ENCODE measurements at regions not wholly inside any gene's neighbourhood (a gene's known extent, or its start where the extent isn't known, plus 50 kb on each side); places are given as distances from the start of the nearest gene placed in this dataset.

- DNase-seq (ENCODE audit: insufficient read length, low spot score, missing footprints), result no peak
Measured at GRCh38 chr4:10283761-10284160, 167.2 kb upstream of the WDR1 start.

GRCh38 chr4:10281996-10282395 is 165.4 kb upstream of the WDR1 start:
- Histone ChIP-seq H3K9me3 (ENCODE audit: low read depth, low read length) (no peaks in the 10 kb centered on the region), H3K4me1 (ENCODE audit: insufficient read depth, low read length) (peaks cover 4% of the 10 kb centered on the region), H2AFZ (ENCODE audit: low read length) (no peak overlapping the region), H3K4me3 (ENCODE audit: insufficient read depth, low read length) (no peak overlapping the region), H3K79me2 (ENCODE audit: insufficient read depth, low read length) (no peaks in the 10 kb centered on the region), H3K4me2 (ENCODE audit: insufficient read depth, low read length) (no peak overlapping the region), H3K36me3 (ENCODE audit: insufficient read depth, low read length) (no peaks in the 10 kb centered on the region), H3K27ac (ENCODE audit: low read depth, low read length) (no peak overlapping the region), H3K27me3 (ENCODE audit: insufficient read depth, low read length) (no peaks in the 10 kb centered on the region), H4K20me1 (ENCODE audit: insufficient read depth, low read length) (no peaks in the 10 kb centered on the region)
- TF ChIP-seq CTCF (IDR thresholded peaks at IDR 0.05; ENCODE audit: extremely low read depth, low read depth, low read length), result no peak
- no peak for DNase-seq (ENCODE audit: insufficient read length, low spot score, missing footprints)

More at GRCh38 chr4:10283761-10284160, 167.2 kb upstream of the WDR1 start:
- no peak overlapping the region for H2AFZ ChIP-seq (ENCODE audit: low read length)
- no peaks in the 10 kb centered on the region for H3K79me2 ChIP-seq (ENCODE audit: insufficient read depth, low read length)
- no peaks in the 10 kb centered on the region for H3K36me3 ChIP-seq (ENCODE audit: insufficient read depth, low read length)
- no peak for TF ChIP-seq CTCF (IDR thresholded peaks at IDR 0.05; ENCODE audit: extremely low read depth, low read depth, low read length)
- H3K4me1 ChIP-seq (ENCODE audit: insufficient read depth, low read length), result peaks cover 4% of the 10 kb centered on the region
- no peak overlapping the region for H3K4me2 ChIP-seq (ENCODE audit: insufficient read depth, low read length)
- no peaks in the 10 kb centered on the region for H3K9me3 ChIP-seq (ENCODE audit: low read depth, low read length)
- H4K20me1 ChIP-seq (ENCODE audit: insufficient read depth, low read length), result no peaks in the 10 kb centered on the region
- H3K27ac ChIP-seq (ENCODE audit: low read depth, low read length), result no peak overlapping the region
- H3K4me3 ChIP-seq (ENCODE audit: insufficient read depth, low read length), result no peak overlapping the region
- H3K27me3 ChIP-seq (ENCODE audit: insufficient read depth, low read length), result no peaks in the 10 kb centered on the region

DNA sequence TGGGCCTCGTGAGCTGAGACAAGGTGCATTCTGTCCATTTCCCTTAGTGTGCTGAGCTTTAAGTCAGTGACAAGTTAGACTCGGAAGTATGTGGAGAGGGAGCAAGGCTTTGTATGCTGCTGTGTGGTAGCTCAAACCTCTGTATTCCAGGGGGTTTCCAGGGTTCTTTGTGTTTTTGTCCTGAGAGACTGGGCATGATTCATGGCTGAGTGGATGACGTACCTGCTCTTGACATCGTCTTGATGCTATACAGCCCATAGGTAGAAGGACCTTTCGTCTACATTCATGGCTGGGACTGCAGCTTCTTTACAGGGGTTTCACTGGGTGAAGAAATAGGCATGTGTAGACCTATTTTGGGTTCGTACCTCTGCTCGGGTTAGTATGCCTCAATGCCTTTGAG is 162.7 kb upstream of the WDR1 start:
- Histone ChIP-seq H3K9me3 (ENCODE audit: low read depth, low read length) (no peaks in the 10 kb centered on the region), H3K4me2 (ENCODE audit: insufficient read depth, low read length) (no peak overlapping the region), H3K4me1 (ENCODE audit: insufficient read depth, low read length) (peaks cover 4% of the 10 kb centered on the region), H3K36me3 (ENCODE audit: insufficient read depth, low read length) (no peaks in the 10 kb centered on the region), H3K27me3 (ENCODE audit: insufficient read depth, low read length) (no peaks in the 10 kb centered on the region), H2AFZ (ENCODE audit: low read length) (no peak overlapping the region), H3K4me3 (ENCODE audit: insufficient read depth, low read length) (no peak overlapping the region), H4K20me1 (ENCODE audit: insufficient read depth, low read length) (no peaks in the 10 kb centered on the region), H3K79me2 (ENCODE audit: insufficient read depth, low read length) (no peaks in the 10 kb centered on the region), H3K27ac (ENCODE audit: low read depth, low read length) (no peak overlapping the region)
- no peak for TF ChIP-seq CTCF (IDR thresholded peaks at IDR 0.05; ENCODE audit: extremely low read depth, low read depth, low read length)
- DNase-seq (ENCODE audit: insufficient read length, low spot score, missing footprints), result no peak

DNA sequence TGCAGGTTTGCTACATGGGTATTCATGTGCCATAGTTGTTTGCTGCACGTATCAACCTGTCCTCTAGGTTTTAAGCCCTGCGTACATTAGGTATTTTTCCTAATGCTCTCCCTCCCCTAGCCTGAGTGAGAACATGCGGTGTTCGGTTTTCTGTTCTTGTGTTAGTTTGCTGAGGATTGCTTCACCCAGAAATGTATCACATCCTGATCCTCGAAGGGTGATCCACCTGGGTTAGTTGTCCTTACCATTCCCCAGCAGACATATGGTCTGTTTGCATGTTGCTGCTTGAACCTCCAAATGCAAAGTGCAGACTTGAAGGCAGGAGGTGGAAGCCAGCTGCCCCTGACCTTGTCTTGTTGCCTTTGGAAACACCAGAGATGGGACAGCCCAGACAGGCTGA is 161.5 kb upstream of the WDR1 start:
- Histone ChIP-seq H3K4me1 (ENCODE audit: insufficient read depth, low read length) (peaks cover 4% of the 10 kb centered on the region), H3K79me2 (ENCODE audit: insufficient read depth, low read length) (no peaks in the 10 kb centered on the region), H3K4me2 (ENCODE audit: insufficient read depth, low read length) (no peak overlapping the region), H3K9me3 (ENCODE audit: low read depth, low read length) (no peaks in the 10 kb centered on the region), H3K36me3 (ENCODE audit: insufficient read depth, low read length) (no peaks in the 10 kb centered on the region), H3K4me3 (ENCODE audit: insufficient read depth, low read length) (no peak overlapping the region), H4K20me1 (ENCODE audit: insufficient read depth, low read length) (no peaks in the 10 kb centered on the region), H2AFZ (ENCODE audit: low read length) (no peak overlapping the region), H3K27ac (ENCODE audit: low read depth, low read length) (no peak overlapping the region), H3K27me3 (ENCODE audit: insufficient read depth, low read length) (no peaks in the 10 kb centered on the region)
- DNase-seq (ENCODE audit: insufficient read length, low spot score, missing footprints), result no peak
- TF ChIP-seq CTCF (IDR thresholded peaks at IDR 0.05; ENCODE audit: extremely low read depth, low read depth, low read length), result no peak

All from osteoblast (primary cell).